KOPT-K1 (cell line): ENCODE measurements at regions not wholly inside any gene's neighbourhood (a gene's known extent, or its start where the extent isn't known, plus 50 kb on each side); places are given as distances from the start of the nearest gene placed in this dataset.

Source experiments
- H3K27ac ChIP-seq: fragments of 200-600 bp; sonication (generic); 2 replicates; pipeline ENCODE4 v1.5.1; 2016; ENCODE audit warnings: antibody characterized with exemption, mild to moderate bottlenecking, low read depth, low read length; ENCODE audit not compliant: poor library complexity, severe bottlenecking
- H3K36me3 ChIP-seq: fragments of 200-600 bp; sonication (generic); 2 replicates; pipeline ENCODE4 v1.5.1; 2017; ENCODE audit warnings: antibody characterized with exemption, mild to moderate bottlenecking, low read length, moderate library complexity; ENCODE audit not compliant: insufficient read depth
- H3K9me3 ChIP-seq: fragments of 200-600 bp; sonication (generic); 2 replicates; pipeline ENCODE4 v1.5.1; 2017; ENCODE audit warnings: antibody characterized with exemption, low read length, mild to moderate bottlenecking; ENCODE audit not compliant: insufficient read depth, poor library complexity, severe bottlenecking

GRCh38 chr4:117429506-117429905 is 344.1 kb upstream of the TRAM1L1 start:
- peaks cover 6% of the 10 kb centered on the region for H3K9me3 ChIP-seq
- H3K27ac ChIP-seq, result no peak overlapping the region
- no peaks in the 10 kb centered on the region for H3K36me3 ChIP-seq

DNA sequence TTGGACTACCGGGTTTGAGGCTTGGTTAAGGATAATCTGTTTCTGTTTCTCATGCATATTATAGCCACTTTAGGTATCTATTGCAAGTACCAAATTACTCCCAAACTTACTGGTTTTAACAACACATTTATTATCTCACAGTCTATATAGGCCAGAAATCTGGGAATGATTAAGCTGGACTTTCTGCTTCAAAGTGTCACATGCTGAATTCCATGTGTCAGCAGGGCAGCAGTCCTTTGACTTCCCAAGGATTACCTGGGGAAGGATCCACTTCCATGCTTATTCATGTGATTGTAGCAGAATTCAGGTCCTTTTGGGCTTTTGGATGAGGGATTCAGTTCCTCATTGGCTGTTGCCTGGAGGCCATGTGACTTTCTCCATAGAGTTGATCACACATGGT is 349.0 kb upstream of the TRAM1L1 start:
- H3K36me3 ChIP-seq, result no peaks in the 10 kb centered on the region
- no peak overlapping the region for H3K27ac ChIP-seq
- peaks cover under 1% of the 10 kb centered on the region for H3K9me3 ChIP-seq

- no peak overlapping the region for H3K27ac ChIP-seq
- H3K36me3 ChIP-seq, result no peaks in the 10 kb centered on the region
- peaks cover 18% of the 10 kb centered on the region for H3K9me3 ChIP-seq
These were observed 362.5 kb upstream of the TRAM1L1 start for GRCh38 chr4:117447925-117448324.

DNA sequence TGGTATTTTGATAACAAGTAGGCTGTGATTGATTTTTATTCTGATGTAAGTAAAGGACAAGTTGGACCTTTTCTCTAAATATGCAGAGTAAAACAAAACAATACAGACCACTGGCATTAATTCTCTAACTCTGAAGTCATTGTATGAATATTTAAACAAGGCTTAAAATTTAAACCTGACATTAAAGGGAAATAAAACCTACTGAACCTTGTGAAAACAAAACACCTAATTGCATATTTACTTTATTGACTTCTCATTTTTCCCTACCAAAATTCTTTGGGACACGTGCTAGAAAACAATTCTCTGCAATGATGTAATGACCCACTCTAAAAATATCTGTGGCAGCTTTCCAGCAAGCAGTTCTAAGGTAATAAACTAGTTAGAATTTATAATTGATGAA is 369.7 kb upstream of the TRAM1L1 start:
- H3K9me3 ChIP-seq, result peaks cover 4% of the 10 kb centered on the region
- H3K36me3 ChIP-seq, result no peaks in the 10 kb centered on the region
- H3K27ac ChIP-seq, result no peak overlapping the region

DNA sequence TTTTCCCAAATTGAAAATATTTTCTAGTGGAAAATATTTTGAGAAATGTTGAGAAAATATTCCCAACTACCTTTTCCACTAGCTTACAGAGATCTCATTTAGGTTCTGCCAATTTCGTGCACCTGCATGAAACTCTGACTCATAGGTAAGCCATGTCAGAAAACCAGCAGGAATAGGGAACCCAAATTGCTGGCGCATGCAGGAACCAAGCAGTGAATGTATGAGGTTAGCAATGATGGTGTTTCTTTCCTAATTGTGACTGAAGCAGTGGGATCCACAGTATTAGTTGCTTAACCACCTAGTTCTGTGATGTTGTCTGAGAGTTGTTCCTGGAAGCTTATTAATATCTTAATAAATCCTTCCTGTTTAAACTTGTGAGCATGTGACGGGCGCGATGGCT is 381.0 kb upstream of the TRAM1L1 start:
- Histone ChIP-seq H3K9me3 (peaks cover 15% of the 10 kb centered on the region), H3K27ac (no peak overlapping the region), H3K36me3 (no peaks in the 10 kb centered on the region)

DNA sequence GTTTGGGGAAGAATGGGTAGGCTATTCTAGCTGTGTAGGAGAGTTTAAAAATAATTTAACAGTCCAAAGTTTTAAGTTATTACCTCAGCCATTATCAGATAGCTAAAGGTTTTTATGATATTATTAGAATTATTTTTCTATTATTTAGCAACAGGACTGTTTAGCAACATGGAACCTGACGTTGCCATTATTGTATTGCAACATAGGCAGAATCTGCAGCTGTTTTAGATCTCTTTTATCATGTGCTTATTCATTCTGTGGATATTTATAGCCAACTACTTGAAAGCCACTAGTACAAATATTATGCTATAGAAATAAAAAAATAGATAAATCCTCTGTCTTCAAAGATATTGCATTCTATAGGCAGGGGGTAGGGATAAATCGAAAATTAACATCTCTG is 382.0 kb upstream of the TRAM1L1 start:
- Histone ChIP-seq H3K27ac (no peak overlapping the region), H3K9me3 (peaks cover 18% of the 10 kb centered on the region)

GRCh38 chr4:117474987-117475386 is 389.6 kb upstream of the TRAM1L1 start:
- H3K36me3 ChIP-seq, result no peaks in the 10 kb centered on the region
- H3K9me3 ChIP-seq, result peaks cover 15% of the 10 kb centered on the region
- H3K27ac ChIP-seq, result no peak overlapping the region

More for the DNA sequence above, 382.0 kb upstream of the TRAM1L1 start:
- H3K36me3 ChIP-seq, result no peaks in the 10 kb centered on the region

- H3K9me3 ChIP-seq, result no peaks in the 10 kb centered on the region
- no peaks in the 10 kb centered on the region for H3K36me3 ChIP-seq
- no peak overlapping the region for H3K27ac ChIP-seq
These were observed 392.5 kb upstream of the TRAM1L1 start for GRCh38 chr4:117477925-117478324.

GRCh38 chr4:117478702-117479101 is 393.3 kb upstream of the TRAM1L1 start:
- H3K27ac ChIP-seq, result no peak overlapping the region
- H3K9me3 ChIP-seq, result no peaks in the 10 kb centered on the region
- H3K36me3 ChIP-seq, result no peaks in the 10 kb centered on the region

DNA sequence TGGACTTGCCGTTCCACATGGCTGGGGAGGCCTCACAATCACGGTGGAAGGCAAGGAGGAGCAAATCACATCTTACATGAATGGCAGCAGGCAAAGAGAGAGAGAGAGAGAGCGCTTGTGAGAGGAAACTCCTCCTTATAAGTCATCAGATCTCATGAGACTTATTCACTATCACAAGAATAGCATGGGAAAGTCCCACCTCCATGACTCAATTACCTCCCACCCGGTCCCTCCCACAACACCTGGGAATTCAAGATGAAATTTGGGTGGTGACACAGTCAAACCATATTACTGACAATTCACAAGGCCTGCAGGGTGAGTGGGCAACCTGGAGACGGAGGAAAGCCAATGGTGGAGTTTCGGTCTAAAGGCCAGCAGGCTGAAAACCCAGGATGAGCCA is 394.3 kb upstream of the TRAM1L1 start:
- Histone ChIP-seq H3K36me3 (no peaks in the 10 kb centered on the region), H3K27ac (no peak overlapping the region), H3K9me3 (no peaks in the 10 kb centered on the region)

GRCh38 chr4:117481742-117482141 is 396.4 kb upstream of the TRAM1L1 start:
- H3K9me3 ChIP-seq, result no peaks in the 10 kb centered on the region
- H3K27ac ChIP-seq, result no peak overlapping the region
- H3K36me3 ChIP-seq, result no peaks in the 10 kb centered on the region

- Histone ChIP-seq H3K36me3 (no peaks in the 10 kb centered on the region), H3K27ac (no peak overlapping the region)
These were observed 403.3 kb upstream of the TRAM1L1 start for GRCh38 chr4:117488692-117489091.

DNA sequence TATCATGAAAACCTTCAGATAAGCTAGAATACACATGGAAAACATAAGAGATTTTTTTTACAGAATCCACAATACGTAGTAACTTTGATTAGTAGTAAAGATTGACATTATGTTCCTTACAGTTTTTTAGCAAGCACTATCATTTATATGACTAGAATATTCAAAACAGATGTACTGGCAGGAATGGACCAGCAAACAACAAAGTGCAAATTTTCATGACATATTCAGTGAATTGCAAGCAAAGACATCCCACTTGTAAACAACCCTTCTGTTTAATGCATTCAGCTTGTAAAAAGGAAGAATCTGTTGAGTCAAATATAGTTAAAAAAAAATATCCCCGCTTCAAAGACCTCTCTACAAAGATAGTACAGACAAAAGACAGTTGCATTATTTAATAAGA is 403.7 kb upstream of the TRAM1L1 start:
- no peaks in the 10 kb centered on the region for H3K9me3 ChIP-seq
- no peak overlapping the region for H3K27ac ChIP-seq
- no peaks in the 10 kb centered on the region for H3K36me3 ChIP-seq

More at GRCh38 chr4:117488692-117489091, 403.3 kb upstream of the TRAM1L1 start:
- no peaks in the 10 kb centered on the region for H3K9me3 ChIP-seq

GRCh38 chr4:117491516-117491915 is 406.1 kb upstream of the TRAM1L1 start:
- H3K36me3 ChIP-seq, result no peaks in the 10 kb centered on the region
- H3K9me3 ChIP-seq, result no peaks in the 10 kb centered on the region
- H3K27ac ChIP-seq, result no peak overlapping the region

DNA sequence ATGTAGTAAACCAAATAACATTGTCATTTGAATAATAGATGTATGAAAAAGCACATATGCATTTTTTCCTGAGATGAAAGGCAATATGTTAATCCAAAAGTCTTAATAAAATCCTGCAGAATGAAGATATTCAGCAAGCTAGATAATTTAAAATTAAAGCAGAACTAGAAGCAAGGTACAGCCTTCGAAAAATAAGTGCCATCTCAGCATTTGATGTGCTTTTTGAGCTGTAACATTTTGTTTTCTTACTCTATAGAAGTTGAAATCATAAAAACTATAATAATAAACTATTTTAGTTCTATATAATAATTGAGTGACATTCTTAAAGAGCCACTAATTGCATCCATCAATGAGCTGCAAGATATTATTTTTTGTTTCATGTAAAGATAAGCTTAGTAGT is 410.4 kb upstream of the TRAM1L1 start:
- Histone ChIP-seq H3K27ac (no peak overlapping the region), H3K9me3 (no peaks in the 10 kb centered on the region), H3K36me3 (no peaks in the 10 kb centered on the region)

GRCh38 chr4:117512414-117512813 is 427.0 kb upstream of the TRAM1L1 start:
- H3K36me3 ChIP-seq, result no peaks in the 10 kb centered on the region
- no peak overlapping the region for H3K27ac ChIP-seq
- no peaks in the 10 kb centered on the region for H3K9me3 ChIP-seq
